SU-DHL-6 (cell line): ENCODE measurements at regions not wholly inside any gene's neighbourhood (a gene's known extent, or its start where the extent isn't known, plus 50 kb on each side); places are given as distances from the start of the nearest gene placed in this dataset.

Experiments
- H2AFZ ChIP-seq: fragments of 200-600 bp; sonication (generic); 2 replicates; pipeline ENCODE4 v1.6.1; 2014; ENCODE audit warnings: low read depth, mild to moderate bottlenecking, moderate library complexity, mixed read lengths, antibody characterized with exemption, low read length; ENCODE audit not compliant: severe bottlenecking
- H3F3A ChIP-seq: fragments of 200-600 bp; shearing (Covaris generic); 2 replicates; pipeline ENCODE4 v1.6.0; 2016; ENCODE audit warnings: antibody characterized with exemption, mild to moderate bottlenecking; ENCODE audit not compliant: insufficient read depth
- H3K27ac ChIP-seq: fragments of 200-600 bp; sonication (generic); 2 replicates; pipeline ENCODE4 v1.5.1; 2016; ENCODE audit warnings: low read depth, mild to moderate bottlenecking, low read length, moderate library complexity, mixed read lengths
- H3K27me3 ChIP-seq: fragments of 200-600 bp; sonication (generic), shearing (Covaris generic); 2 replicates; pipeline ENCODE4 v1.6.0; 2014; ENCODE audit warnings: mild to moderate bottlenecking, low read length
- H3K36me3 ChIP-seq: fragments of 200-600 bp; sonication (generic); 2 replicates; pipeline ENCODE4 v1.6.1; 2014; ENCODE audit warnings: mild to moderate bottlenecking, low read length, mixed read lengths
- H3K4me2 ChIP-seq: fragments of 300-600, 200-600 bp; shearing (Covaris generic), sonication (generic); 2 replicates; pipeline ENCODE4 v1.6.0; 2014; ENCODE audit warnings: low read length, low read depth, mild to moderate bottlenecking; ENCODE audit not compliant: poor library complexity, severe bottlenecking
- H3K4me3 ChIP-seq: fragments of 200-600 bp; sonication (generic); 2 replicates; pipeline ENCODE4 v1.5.1; 2014; ENCODE audit warnings: antibody characterized with exemption, low read length, mild to moderate bottlenecking, mixed read lengths; ENCODE audit not compliant: insufficient read depth, poor library complexity, severe bottlenecking
- H3K79me2 ChIP-seq: fragments of 200-600 bp; sonication (generic); 2 replicates; pipeline ENCODE4 v1.6.1; 2014; ENCODE audit warnings: mild to moderate bottlenecking, low read length, moderate library complexity; ENCODE audit not compliant: insufficient read depth
- H3K9ac ChIP-seq: fragments of 200-600 bp; sonication (generic); 2 replicates; pipeline ENCODE4 v1.7.0; 2014; ENCODE audit warnings: mild to moderate bottlenecking, low read length
- H3K9me2 ChIP-seq: fragments of 200-600 bp; sonication (generic); replicated peaks from 2 replicates; pipeline ENCODE4 v1.6.1; 2014; ENCODE audit warnings: low read length; ENCODE audit not compliant: insufficient read depth
- H3K9me3 ChIP-seq: fragments of 200-600 bp; sonication (generic); 2 replicates; pipeline ENCODE4 v1.6.1; 2014; ENCODE audit warnings: low read length, mixed read lengths; ENCODE audit not compliant: insufficient read depth
- H4K20me1 ChIP-seq: fragments of 200-600 bp; sonication (generic); 2 replicates; pipeline ENCODE4 v1.6.1; 2014; ENCODE audit warnings: low read depth, mild to moderate bottlenecking, antibody characterized with exemption, low read length, moderate library complexity, mixed read lengths
- EZH2phosphoT487 ChIP-seq: fragments of 200-600 bp; sonication (generic), shearing (Covaris generic); conservative IDR thresholded peaks from 2 replicates; pipeline ENCODE4 v1.6.1; 2018; ENCODE audit warnings: mild to moderate bottlenecking, antibody characterized with exemption, low read length, moderate library complexity, mixed read lengths
- TF ChIP-seq, protein P1 (sequence below): fragments of 200-600 bp; sonication (generic); IDR thresholded peaks from one replicate; pipeline ENCODE4 v1.5.1; 2017; ENCODE audit warnings: antibody characterized with exemption, mild to moderate bottlenecking, low read length, moderate library complexity; ENCODE audit not compliant: insufficient read depth, poor library complexity, severe bottlenecking

GRCh38 chr7:131190146-131190545 is 137.5 kb upstream of the MKLN1 start:
- H3K36me3 ChIP-seq, result no peaks in the 10 kb centered on the region
- H3K9me3 ChIP-seq, result no peaks in the 10 kb centered on the region
- no peaks in the 10 kb centered on the region for H4K20me1 ChIP-seq
- no peak for TF ChIP-seq EZH2phosphoT487
- TF ChIP-seq, protein P1, sequence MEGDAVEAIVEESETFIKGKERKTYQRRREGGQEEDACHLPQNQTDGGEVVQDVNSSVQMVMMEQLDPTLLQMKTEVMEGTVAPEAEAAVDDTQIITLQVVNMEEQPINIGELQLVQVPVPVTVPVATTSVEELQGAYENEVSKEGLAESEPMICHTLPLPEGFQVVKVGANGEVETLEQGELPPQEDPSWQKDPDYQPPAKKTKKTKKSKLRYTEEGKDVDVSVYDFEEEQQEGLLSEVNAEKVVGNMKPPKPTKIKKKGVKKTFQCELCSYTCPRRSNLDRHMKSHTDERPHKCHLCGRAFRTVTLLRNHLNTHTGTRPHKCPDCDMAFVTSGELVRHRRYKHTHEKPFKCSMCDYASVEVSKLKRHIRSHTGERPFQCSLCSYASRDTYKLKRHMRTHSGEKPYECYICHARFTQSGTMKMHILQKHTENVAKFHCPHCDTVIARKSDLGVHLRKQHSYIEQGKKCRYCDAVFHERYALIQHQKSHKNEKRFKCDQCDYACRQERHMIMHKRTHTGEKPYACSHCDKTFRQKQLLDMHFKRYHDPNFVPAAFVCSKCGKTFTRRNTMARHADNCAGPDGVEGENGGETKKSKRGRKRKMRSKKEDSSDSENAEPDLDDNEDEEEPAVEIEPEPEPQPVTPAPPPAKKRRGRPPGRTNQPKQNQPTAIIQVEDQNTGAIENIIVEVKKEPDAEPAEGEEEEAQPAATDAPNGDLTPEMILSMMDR, result no peak
- H3K79me2 ChIP-seq, result no peaks in the 10 kb centered on the region
- no peak overlapping the region for H3K4me2 ChIP-seq
- H3K9ac ChIP-seq, result no peak overlapping the region
- no peaks in the 10 kb centered on the region for H3K27me3 ChIP-seq
- no peaks in the 10 kb centered on the region for H3F3A ChIP-seq
- H3K4me3 ChIP-seq, result no peak overlapping the region
- no peak overlapping the region for H3K27ac ChIP-seq
- H2AFZ ChIP-seq, result no peak overlapping the region
- H3K9me2 ChIP-seq, result no peaks in the 10 kb centered on the region

GRCh38 chr7:131190581-131190980 is 137.1 kb upstream of the MKLN1 start:
- no peak overlapping the region for H3K4me3 ChIP-seq
- H3K27me3 ChIP-seq, result no peaks in the 10 kb centered on the region
- no peak for TF ChIP-seq EZH2phosphoT487
- TF ChIP-seq, protein P1, result no peak
- no peak overlapping the region for H2AFZ ChIP-seq
- H3K9me2 ChIP-seq, result no peaks in the 10 kb centered on the region
- H3K36me3 ChIP-seq, result no peaks in the 10 kb centered on the region
- no peaks in the 10 kb centered on the region for H3K79me2 ChIP-seq
- no peaks in the 10 kb centered on the region for H3F3A ChIP-seq
- H3K27ac ChIP-seq, result no peak overlapping the region
- H4K20me1 ChIP-seq, result no peaks in the 10 kb centered on the region
- no peak overlapping the region for H3K9ac ChIP-seq
- H3K4me2 ChIP-seq, result no peak overlapping the region
- no peaks in the 10 kb centered on the region for H3K9me3 ChIP-seq

- no peak for TF ChIP-seq EZH2phosphoT487
- TF ChIP-seq, protein P1, result no peak
- no peak overlapping the region for H3K4me3 ChIP-seq
- no peaks in the 10 kb centered on the region for H3F3A ChIP-seq
- H4K20me1 ChIP-seq, result no peaks in the 10 kb centered on the region
- no peak overlapping the region for H2AFZ ChIP-seq
- no peaks in the 10 kb centered on the region for H3K9me3 ChIP-seq
- no peaks in the 10 kb centered on the region for H3K79me2 ChIP-seq
- H3K27me3 ChIP-seq, result no peaks in the 10 kb centered on the region
- no peak overlapping the region for H3K27ac ChIP-seq
- H3K9me2 ChIP-seq, result no peaks in the 10 kb centered on the region
- H3K9ac ChIP-seq, result no peak overlapping the region
- H3K36me3 ChIP-seq, result no peaks in the 10 kb centered on the region
- H3K4me2 ChIP-seq, result no peak overlapping the region
Observed at GRCh38 chr7:131194070-131194865, 133.4 kb upstream of the MKLN1 start.
